Right cardiac atrium (tissue), 5 donors: ENCODE measurements at regions not wholly inside any gene's neighbourhood (a gene's known extent, or its start where the extent isn't known, plus 50 kb on each side); places are given as distances from the start of the nearest gene placed in this dataset.

Experiments used
- ATAC-seq, 2 donors: fragments of 200-7000 bp; cut with Tn5 transposase; one replicate each; pipeline versions ENCODE4 v1.8.0 to v1.9.1; 2020; ENCODE audit warnings: moderate library complexity in 2 of 2, mild to moderate bottlenecking in 1 of 2
- DNase-seq, 3 donors: peaks; one replicate each; pipeline ENCODE4 v3.0.0-alpha.2; 2020
- H3K27ac ChIP-seq: one replicate; pipeline ENCODE4 v1.5.1; 2013; ENCODE audit warnings: mild to moderate bottlenecking, low read length, control low read depth, moderate library complexity
- H3K27me3 ChIP-seq: one replicate; pipeline ENCODE4 v1.6.1; 2013; ENCODE audit not compliant: control insufficient read depth, insufficient read depth
- H3K4me1 ChIP-seq: one replicate; pipeline ENCODE4 v1.6.1; 2013; ENCODE audit warnings: low read length; ENCODE audit not compliant: control insufficient read depth, insufficient read depth
- H3K4me3 ChIP-seq: one replicate; pipeline ENCODE4 v1.5.1; 2013; ENCODE audit warnings: low read length, control low read depth
- H3K9me3 ChIP-seq: one replicate; pipeline ENCODE4 v1.6.1; 2013; ENCODE audit warnings: low read length; ENCODE audit not compliant: control insufficient read depth
- WGBS: extraction: QIAGEN DNeasy Blood & Tissue Kit; methylation state at CpG from one replicate; pipeline ENCODE4 v1.1.7; 2013; 5-methylcytosine and 5-hydroxymethylcytosine counted together
- intact Hi-C, 4 donors: fragments of 100-400 bp; cut with DNase I; formaldehyde crosslinking; loops; one replicate each; pipeline versions ENCODE4 v1.11.0 to v1.14.0; 2022 to 2023
- donor health status: healthy with polysubstance abuse.
- donor health status: DM: no; HTN: yes; CAD: no.
- donor health status: DM: no; HTN: no; CAD: no.
- donor health status: DM: no; HTN: yes; CAD: no; lungs with severe emphysema.
- donor health status: DM: yes; HTN: yes; CAD: no.

DNA sequence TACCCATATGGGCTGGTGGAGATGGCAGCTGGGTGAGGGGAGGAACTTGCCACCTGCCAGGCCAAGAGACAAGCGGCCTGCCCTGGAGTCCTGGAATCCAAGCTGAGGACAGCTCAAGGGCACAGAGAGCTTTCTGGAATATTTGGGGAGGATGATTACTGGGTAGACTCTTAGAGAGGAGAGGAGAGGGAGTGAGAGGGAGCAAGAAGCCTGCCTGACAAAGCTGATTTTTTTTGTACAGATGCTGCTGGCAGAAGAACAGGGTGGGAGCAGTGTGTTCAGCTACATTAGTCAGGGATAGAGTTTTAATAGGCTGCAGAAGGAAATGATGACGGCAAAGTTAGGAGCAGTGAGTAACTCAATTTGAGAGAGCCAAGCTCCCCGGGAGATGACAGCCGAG, 299.3 kb downstream of the NXPE2 start:
- no peaks in the 10 kb centered on the region for H3K9me3 ChIP-seq
- intact Hi-C loops = no loop called here
- ATAC-seq (no peak), DNase-seq (no peak)
- H3K4me3 ChIP-seq = no peak overlapping the region
- H3K4me1 ChIP-seq = peaks cover 2% of the 10 kb centered on the region
- no peak overlapping the region for H3K27ac ChIP-seq
- WGBS = 43% methylated on average over 4 of the region's 4 CpGs
- no peaks in the 10 kb centered on the region for H3K27me3 ChIP-seq

DNA sequence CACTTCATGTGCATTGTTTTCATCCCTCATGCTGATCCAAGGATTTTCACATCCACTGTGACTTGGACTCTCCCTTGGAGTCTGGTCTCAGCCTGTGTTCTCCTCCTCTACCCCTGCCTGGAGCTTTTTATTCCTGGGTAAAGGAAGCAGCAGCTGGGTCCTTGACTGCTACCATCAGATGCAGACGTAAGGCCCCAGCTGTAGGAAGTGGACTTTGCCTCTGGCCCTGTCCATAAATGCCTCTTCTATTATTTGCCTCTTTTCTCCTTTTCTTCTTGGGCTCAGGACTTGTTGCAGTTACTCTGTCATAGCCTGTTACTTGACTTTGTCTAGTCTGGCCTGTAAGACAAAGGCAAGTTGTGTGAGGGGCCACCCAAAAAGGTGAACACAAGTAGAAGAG, 303.8 kb downstream of the NXPE2 start:
- 69% methylated on average over 1 of the region's 1 CpG for WGBS
- no peak overlapping the region for H3K27ac ChIP-seq
- intact Hi-C loops = no loop called here
- H3K9me3 ChIP-seq = no peaks in the 10 kb centered on the region
- ATAC-seq (no peak), DNase-seq (no peak)
- no peaks in the 10 kb centered on the region for H3K27me3 ChIP-seq
- peaks cover 2% of the 10 kb centered on the region for H3K4me1 ChIP-seq
- no peak overlapping the region for H3K4me3 ChIP-seq

DNA sequence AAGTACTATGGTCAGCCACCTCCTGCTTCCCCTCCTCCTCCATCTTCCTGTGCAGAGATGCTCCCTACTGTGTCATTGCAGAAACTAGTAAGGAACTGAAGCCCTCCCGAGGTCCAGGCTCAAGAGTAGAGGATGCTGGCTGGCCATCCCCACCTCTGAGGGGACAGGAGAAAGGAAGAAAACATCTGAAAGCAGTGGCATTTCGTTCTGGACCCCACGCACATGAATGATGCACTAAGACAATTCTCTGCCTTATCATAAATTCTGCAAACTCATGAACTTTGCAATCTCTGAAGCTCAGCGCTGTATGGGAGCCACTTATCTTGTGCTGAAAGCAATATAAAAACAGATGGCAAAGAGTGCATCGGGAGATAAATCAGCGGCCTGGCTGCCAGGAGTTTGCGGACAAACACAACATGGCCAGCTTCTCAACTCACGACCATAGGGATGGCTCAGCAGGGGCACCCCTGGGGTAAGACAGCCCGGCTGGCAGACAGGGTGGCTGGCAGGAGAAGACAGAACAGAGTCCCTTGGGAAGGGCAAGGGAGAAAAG, 306.4 kb downstream of the NXPE2 start:
- 23% methylated on average over 9 of the region's 9 CpGs for WGBS

DNA sequence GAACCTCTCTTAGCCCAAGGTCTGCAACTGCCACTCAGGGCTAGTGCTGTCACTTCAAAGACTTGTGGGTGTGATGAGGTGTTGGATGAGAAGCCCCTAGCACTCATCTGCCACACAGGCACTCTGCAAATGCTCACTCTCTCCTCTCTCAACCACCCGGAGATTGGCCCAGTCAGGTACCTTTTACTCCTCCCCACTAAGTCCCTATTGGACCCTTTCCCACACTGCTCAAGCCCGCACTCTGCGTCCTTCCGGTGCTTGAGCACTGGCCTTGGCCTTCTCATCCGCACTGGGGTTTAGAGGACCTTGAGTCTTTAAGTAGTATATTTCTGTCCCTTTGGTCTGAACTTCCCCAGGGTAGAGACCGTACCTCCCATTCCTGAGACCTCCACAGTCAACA, 308.0 kb downstream of the NXPE2 start:
- no peaks in the 10 kb centered on the region for H3K9me3 ChIP-seq
- H3K27ac ChIP-seq = no peak overlapping the region
- peak in 1 of 3 donors; percentile 17 for DNase-seq
- no peaks in the 10 kb centered on the region for H3K4me1 ChIP-seq
- no peaks in the 10 kb centered on the region for H3K27me3 ChIP-seq
- WGBS = 74% methylated on average over 6 of the region's 6 CpGs
- intact Hi-C loops = no loop called here
- ATAC-seq = peak in 1 of 2 donors; percentile 26
- H3K4me3 ChIP-seq = no peak overlapping the region

More for the DNA sequence above, 306.4 kb downstream of the NXPE2 start:
- intact Hi-C loops = no loop called here
- H3K27ac ChIP-seq = no peak overlapping the region
- DNase-seq (peak in 1 of 3 donors; percentile 30), ATAC-seq (no peak)
- H3K27me3 ChIP-seq = no peaks in the 10 kb centered on the region
- H3K4me3 ChIP-seq = no peak overlapping the region
- H3K9me3 ChIP-seq = no peaks in the 10 kb centered on the region
- H3K4me1 ChIP-seq = no peaks in the 10 kb centered on the region

DNA sequence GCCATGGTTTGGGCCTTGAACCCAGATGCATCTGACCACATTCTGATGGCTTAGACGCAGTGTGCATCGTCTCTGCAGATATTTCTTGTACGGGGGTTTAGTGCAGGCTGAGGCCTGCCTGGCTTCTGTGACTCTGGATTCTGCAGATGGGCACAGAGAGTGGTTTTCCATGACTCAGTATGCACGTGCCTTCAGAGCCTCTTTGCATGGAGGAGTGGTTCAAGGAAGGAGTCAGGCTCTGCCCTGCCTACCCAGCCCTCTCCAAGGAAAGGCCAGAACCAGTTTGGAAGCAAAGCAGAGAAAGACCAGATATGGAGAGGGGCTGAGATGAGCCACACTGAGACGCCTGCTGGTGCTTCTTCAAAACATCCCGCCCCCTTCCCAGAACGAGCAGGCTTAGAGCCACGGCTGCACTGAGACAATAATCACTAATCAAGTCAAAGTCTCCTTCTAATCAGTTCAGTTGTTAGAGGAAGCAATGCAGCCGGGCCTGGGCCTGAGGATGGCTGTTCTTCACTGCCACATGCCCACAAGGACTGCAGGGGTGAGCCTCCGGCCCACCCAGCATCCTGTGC, 308.9 kb downstream of the NXPE2 start:
- DNase-seq (no peak), ATAC-seq (no peak)
- H3K9me3 ChIP-seq = no peaks in the 10 kb centered on the region
- H3K4me1 ChIP-seq = no peaks in the 10 kb centered on the region
- H3K27ac ChIP-seq = no peak overlapping the region
- intact Hi-C loops = no loop called here
- WGBS = 57% methylated on average over 10 of the region's 10 CpGs
- no peak overlapping the region for H3K4me3 ChIP-seq
- no peaks in the 10 kb centered on the region for H3K27me3 ChIP-seq

DNA sequence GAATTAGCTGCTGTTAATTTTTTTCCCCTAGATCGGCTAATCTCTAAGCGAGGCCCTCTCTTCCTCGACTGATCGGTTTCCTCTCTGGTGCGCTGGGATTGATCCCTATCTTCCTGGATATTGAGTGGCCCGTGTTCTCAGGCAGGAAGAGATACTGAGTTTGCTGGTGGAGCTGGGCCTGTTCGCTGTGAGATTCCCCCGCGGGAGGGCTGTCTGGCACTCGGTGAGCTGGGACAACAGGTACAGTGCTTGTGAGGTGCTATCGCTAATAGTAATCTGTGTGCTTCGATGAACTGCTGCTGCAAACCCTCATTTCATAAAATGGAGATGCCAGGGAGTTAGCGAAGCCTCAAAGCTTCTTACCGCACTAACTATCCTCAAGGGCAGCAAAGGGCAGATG, 310.3 kb downstream of the NXPE2 start:
- intact Hi-C loops = no loop called here
- whole genome bisulfite sequencing = 67% methylated on average over 14 of the region's 14 CpGs
- no peak for DNase-seq

DNA sequence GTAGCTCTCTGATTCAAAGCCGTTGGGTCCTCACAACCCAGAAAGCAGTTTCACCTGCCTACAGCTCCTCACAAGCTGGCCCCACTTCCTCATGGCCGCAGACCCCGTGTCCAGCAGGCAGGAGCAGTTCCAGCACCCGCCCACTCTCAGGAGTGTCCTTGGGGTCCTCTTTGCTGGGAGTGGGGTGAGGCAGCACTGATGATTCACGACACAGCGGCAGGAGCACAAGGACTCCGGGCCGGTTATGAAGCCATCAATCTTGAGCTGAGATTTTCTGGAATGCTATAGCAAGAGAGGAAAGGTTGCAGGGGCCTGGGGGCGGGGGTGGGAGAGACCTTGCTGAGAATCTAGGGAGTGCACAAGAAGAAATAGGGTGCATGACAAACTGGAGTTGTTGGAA, 311.2 kb downstream of the NXPE2 start:
- DNase-seq (no peak), ATAC-seq (no peak)
- intact Hi-C loops = no loop called here
- Histone ChIP-seq H3K27me3 (no peaks in the 10 kb centered on the region), H3K27ac (no peak overlapping the region), H3K9me3 (no peaks in the 10 kb centered on the region), H3K4me1 (no peaks in the 10 kb centered on the region), H3K4me3 (no peak overlapping the region)
- 72% methylated on average over 9 of the region's 9 CpGs for WGBS

More for the DNA sequence above, 310.3 kb downstream of the NXPE2 start:
- no peak for ATAC-seq
- no peaks in the 10 kb centered on the region for H3K4me1 ChIP-seq
- H3K27ac ChIP-seq = no peak overlapping the region
- no peaks in the 10 kb centered on the region for H3K9me3 ChIP-seq
- H3K27me3 ChIP-seq = no peaks in the 10 kb centered on the region
- no peak overlapping the region for H3K4me3 ChIP-seq

DNA sequence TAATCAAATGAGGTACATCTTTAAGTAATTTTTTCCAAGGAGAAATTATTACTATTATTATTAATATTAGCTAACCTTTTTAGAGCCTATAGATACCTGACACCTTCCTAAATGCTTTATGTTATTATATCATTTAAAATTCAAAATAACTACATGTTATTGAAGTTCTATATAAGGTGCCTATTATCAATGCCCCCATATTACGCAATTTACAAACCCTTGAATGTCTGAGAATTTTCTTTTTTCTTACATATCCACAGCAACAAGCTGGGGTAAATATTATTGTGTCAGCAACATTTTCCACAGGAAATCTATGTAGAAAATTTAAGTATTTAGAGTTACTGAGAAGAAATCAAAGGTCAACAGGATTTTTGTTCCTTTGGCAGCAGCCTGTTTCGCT, 327.3 kb downstream of the NXPE2 start:
- intact Hi-C loops = no loop called here
- no peak for DNase-seq
- no peak for ATAC-seq
- no peak overlapping the region for H3K4me3 ChIP-seq
- no peaks in the 10 kb centered on the region for H3K27me3 ChIP-seq
- H3K27ac ChIP-seq = no peak overlapping the region
- no peaks in the 10 kb centered on the region for H3K9me3 ChIP-seq
- 87% methylated on average over 2 of the region's 2 CpGs for WGBS
- H3K4me1 ChIP-seq = no peaks in the 10 kb centered on the region

DNA sequence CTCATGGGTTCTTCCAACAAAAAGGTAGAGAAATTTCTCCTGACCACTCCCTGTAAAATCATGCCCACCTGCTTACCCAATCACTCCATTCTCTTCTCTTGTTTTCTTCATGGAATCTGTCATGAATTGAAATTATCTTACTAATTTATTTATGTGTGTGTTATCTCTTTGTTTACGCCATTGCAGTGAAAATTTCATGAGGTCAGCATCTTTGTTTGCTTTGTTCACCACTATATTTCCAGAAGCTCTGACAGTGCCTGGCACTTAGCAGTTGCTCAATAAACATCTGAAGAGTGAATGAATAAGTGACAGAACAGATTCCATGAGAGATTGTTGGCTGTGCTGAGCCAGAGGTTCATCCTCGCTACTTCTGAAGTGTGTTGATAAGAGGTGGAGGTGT, 329.5 kb downstream of the NXPE2 start:
- Histone ChIP-seq H3K27me3 (no peaks in the 10 kb centered on the region), H3K9me3 (no peaks in the 10 kb centered on the region), H3K4me1 (no peaks in the 10 kb centered on the region), H3K27ac (no peak overlapping the region), H3K4me3 (no peak overlapping the region)
- no peak for DNase-seq
- no peak for ATAC-seq
- WGBS = 59% methylated on average over 2 of the region's 2 CpGs
- intact Hi-C loops = no loop called here

DNA sequence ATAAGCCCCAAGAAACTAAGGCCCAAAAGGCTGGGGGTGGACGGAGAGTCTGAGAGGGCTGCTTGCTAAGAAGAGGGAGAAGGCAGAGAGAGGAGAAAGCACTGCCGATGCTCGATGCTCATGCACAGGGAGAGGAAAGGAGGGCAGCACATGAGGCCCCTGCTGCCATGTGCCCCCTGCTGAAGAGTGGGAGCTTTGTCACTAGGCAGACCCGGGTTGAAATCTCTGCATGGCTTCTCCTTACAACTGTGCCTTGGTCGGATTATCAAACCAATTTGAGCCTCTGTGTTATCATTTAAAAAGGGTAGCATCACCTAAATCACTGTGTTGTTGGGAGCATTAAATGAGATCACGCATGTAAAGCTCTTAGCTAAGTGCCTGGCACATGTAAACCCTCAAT, 330.5 kb downstream of the NXPE2 start:
- no peaks in the 10 kb centered on the region for H3K9me3 ChIP-seq
- no peak for DNase-seq
- ATAC-seq = no peak
- no peak overlapping the region for H3K27ac ChIP-seq
- H3K27me3 ChIP-seq = no peaks in the 10 kb centered on the region
- 66% methylated on average over 6 of the region's 6 CpGs for WGBS
- H3K4me1 ChIP-seq = no peaks in the 10 kb centered on the region
- no peak overlapping the region for H3K4me3 ChIP-seq
- intact Hi-C loops = no loop called here

DNA sequence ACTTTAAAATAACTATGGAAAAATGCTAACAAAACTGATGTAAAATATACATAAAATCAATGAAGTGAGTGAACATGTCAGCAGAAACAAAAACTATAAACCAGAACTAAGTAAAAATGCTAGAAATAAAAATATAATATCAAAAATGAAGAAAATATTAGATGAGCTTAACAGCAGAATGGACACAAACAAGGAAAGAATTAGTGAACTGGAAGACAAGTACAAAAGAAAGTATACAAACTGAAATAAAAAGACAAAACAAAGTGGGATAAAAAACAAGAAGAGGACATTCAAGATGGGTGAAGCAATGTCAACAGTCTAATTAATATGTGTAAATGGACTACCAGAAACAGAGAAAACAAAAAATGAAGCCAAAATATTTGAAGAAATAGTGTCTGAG, 339.2 kb downstream of the NXPE2 start:
- H3K27me3 ChIP-seq = no peaks in the 10 kb centered on the region
- no peak for DNase-seq
- no peaks in the 10 kb centered on the region for H3K4me1 ChIP-seq
- H3K27ac ChIP-seq = no peak overlapping the region
- intact Hi-C loops = no loop called here
- no peaks in the 10 kb centered on the region for H3K9me3 ChIP-seq
- H3K4me3 ChIP-seq = no peak overlapping the region
- ATAC-seq = no peak

DNA sequence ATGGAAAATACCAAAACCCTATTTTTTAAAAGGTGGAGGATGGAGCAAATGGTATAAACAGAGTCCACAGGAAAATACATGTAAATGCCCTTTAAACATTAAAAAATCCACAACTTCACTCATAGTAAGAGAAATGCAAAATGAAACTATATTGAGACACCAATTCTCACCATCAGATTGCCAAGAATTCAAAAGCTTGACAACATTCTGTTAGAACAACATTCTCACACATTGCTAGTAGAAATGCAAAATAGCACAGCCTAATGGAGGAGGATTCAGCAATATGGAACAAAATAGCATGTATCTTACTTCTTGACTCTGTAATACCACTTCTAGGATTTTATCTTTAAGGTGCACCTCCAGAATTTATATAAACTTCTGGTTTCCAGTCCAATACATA, 351.8 kb downstream of the NXPE2 start:
- H3K27me3 ChIP-seq = no peaks in the 10 kb centered on the region

More for the DNA sequence above, 351.8 kb downstream of the NXPE2 start:
- no peaks in the 10 kb centered on the region for H3K4me1 ChIP-seq
- intact Hi-C loops = no loop called here
- no peak overlapping the region for H3K27ac ChIP-seq
- no peak for ATAC-seq
- no peak for DNase-seq
- H3K9me3 ChIP-seq = no peaks in the 10 kb centered on the region
- no peak overlapping the region for H3K4me3 ChIP-seq
